ENCODE measurements at regions not wholly inside any gene's neighbourhood (a gene's known extent, or its start where the extent isn't known, plus 50 kb on each side); places are given as distances from the start of the nearest gene placed in this dataset.

DNA sequence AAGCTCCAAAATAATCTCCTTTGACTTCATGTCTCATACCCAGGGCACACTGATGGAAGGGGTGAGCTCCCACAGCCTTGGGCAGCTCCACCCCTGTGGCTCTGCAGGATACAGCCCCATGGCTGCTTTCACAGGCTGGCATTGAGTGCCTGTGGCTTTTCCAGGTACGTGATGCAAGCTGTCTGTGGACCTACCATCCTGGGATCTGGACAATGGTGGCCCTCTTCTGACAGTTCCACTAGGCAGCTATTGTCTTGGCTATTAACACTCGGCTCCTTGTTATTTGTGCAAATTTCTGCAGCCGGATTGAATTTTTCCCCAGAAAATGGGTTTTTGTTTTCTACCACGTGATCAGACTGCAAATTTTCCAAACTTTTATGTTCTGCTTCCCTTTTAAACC, 634.2 kb downstream of the TSN start:
- no peak overlapping the region for H3K27ac Mint-ChIP-seq (ENCODE audit: unreplicated experiment)
- POLR2A ChIA-PET: no interaction called here
- H3K4me1 Mint-ChIP-seq (ENCODE audit: low read depth, unreplicated experiment): no peaks in the 10 kb centered on the region
- intact Hi-C loops (cut with micrococcal nuclease; ENCODE audit: unreplicated experiment): no loop called here
- no peaks in the 10 kb centered on the region for H3K27me3 Mint-ChIP-seq (ENCODE audit: insufficient read depth, unreplicated experiment)
- TF ChIP-seq, protein P1, sequence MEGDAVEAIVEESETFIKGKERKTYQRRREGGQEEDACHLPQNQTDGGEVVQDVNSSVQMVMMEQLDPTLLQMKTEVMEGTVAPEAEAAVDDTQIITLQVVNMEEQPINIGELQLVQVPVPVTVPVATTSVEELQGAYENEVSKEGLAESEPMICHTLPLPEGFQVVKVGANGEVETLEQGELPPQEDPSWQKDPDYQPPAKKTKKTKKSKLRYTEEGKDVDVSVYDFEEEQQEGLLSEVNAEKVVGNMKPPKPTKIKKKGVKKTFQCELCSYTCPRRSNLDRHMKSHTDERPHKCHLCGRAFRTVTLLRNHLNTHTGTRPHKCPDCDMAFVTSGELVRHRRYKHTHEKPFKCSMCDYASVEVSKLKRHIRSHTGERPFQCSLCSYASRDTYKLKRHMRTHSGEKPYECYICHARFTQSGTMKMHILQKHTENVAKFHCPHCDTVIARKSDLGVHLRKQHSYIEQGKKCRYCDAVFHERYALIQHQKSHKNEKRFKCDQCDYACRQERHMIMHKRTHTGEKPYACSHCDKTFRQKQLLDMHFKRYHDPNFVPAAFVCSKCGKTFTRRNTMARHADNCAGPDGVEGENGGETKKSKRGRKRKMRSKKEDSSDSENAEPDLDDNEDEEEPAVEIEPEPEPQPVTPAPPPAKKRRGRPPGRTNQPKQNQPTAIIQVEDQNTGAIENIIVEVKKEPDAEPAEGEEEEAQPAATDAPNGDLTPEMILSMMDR (IDR thresholded peaks at IDR 0.05; ENCODE audit: insufficient read depth in 1 of 2, low read depth in 1 of 2, low read length in 1 of 2, severe bottlenecking in 1 of 2, unreplicated experiment in 1 of 2): no peak
- H3K4me3 Mint-ChIP-seq (ENCODE audit: unreplicated experiment): no peak overlapping the region
- DNase-seq: no peak
- CTCF ChIA-PET: no interaction called here
- Histone ChIP-seq H3K4me3 (ENCODE audit: low read depth, low read length) (no peak overlapping the region), H3K9me3 (peaks cover 13% of the 10 kb centered on the region; the same call in 1 of the 2 replicates), H3K36me3 (ENCODE audit: control insufficient read depth, insufficient read depth, low read length) (no peaks in the 10 kb centered on the region), H3K4me1 (no peaks in the 10 kb centered on the region), H3K27me3 (replicated peaks; ENCODE audit: control insufficient read depth, insufficient read depth, low read length) (no peaks in the 10 kb centered on the region)
- H3K36me3 Mint-ChIP-seq (ENCODE audit: insufficient read depth, unreplicated experiment): no peaks in the 10 kb centered on the region
- peaks cover 29% of the 10 kb centered on the region for H3K9me3 Mint-ChIP-seq (ENCODE audit: unreplicated experiment)
- no TSS peak for BruUV-seq (replicated peaks)

DNA sequence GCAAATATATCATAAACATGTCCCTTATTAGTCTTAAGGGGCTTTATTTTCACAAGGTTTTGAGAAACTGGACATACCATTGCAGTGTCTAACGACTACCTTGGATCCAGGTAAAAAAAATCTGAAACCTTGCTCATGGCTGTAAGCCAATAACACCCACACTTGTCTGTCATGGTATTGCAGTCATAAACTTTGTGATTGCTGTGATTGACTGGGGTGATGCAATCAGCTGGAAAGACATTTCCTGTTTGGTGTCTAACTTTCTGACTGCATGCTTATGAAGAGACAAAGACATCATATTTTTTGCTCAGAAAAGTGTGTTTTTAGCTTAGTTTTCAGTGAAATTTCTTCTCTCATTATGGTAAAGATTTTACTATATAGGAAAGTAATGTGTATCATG, 635.0 kb downstream of the TSN start:
- H3K27me3 ChIP-seq (replicated peaks; ENCODE audit: control insufficient read depth, insufficient read depth, low read length): no peaks in the 10 kb centered on the region
- H3K9me3 ChIP-seq: peaks cover 13% of the 10 kb centered on the region; the same call in 1 of the 2 replicates
- Mint-ChIP-seq H3K27me3 (ENCODE audit: insufficient read depth, unreplicated experiment) (no peaks in the 10 kb centered on the region), H3K36me3 (ENCODE audit: insufficient read depth, unreplicated experiment) (no peaks in the 10 kb centered on the region), H3K4me1 (ENCODE audit: low read depth, unreplicated experiment) (no peaks in the 10 kb centered on the region), H3K4me3 (ENCODE audit: unreplicated experiment) (no peak overlapping the region), H3K9me3 (ENCODE audit: unreplicated experiment) (peaks cover 29% of the 10 kb centered on the region), H3K27ac (ENCODE audit: unreplicated experiment) (no peak overlapping the region)
- ChIA-PET POLR2A (no interaction called here), CTCF (no interaction called here)
- no peaks in the 10 kb centered on the region for H3K4me1 ChIP-seq
- BruUV-seq (replicated peaks): no TSS peak
- TF ChIP-seq, protein P1 (IDR thresholded peaks at IDR 0.05; ENCODE audit: insufficient read depth in 1 of 2, low read depth in 1 of 2, low read length in 1 of 2, severe bottlenecking in 1 of 2, unreplicated experiment in 1 of 2): no peak
- H3K4me3 ChIP-seq (ENCODE audit: low read depth, low read length): no peak overlapping the region
- intact Hi-C loops (cut with micrococcal nuclease; ENCODE audit: unreplicated experiment): no loop called here
- no peaks in the 10 kb centered on the region for H3K36me3 ChIP-seq (ENCODE audit: control insufficient read depth, insufficient read depth, low read length)
- DNase-seq: peak in 1 of 2 experiments; percentile 19

DNA sequence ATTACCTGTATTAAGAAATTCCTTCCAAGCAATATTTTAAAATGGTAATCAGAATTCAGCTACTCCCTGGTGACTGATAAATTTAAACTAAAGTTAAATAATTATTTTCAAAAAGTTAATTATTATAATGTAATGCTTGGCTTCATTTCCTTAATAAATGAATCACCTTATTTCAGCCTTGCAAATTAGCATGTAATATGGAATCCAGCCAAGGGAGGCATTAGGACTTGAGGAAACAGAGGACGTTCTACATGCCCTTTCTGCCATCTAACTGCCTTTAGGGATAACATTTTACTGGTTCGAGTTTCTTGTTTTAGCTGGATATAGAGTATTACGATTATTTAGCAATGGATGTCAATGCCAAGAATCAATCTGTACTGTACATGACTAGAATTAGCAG, 636.3 kb downstream of the TSN start:
- intact Hi-C loops (cut with micrococcal nuclease; ENCODE audit: unreplicated experiment): no loop called here
- Mint-ChIP-seq H3K27me3 (ENCODE audit: insufficient read depth, unreplicated experiment) (no peaks in the 10 kb centered on the region), H3K36me3 (ENCODE audit: insufficient read depth, unreplicated experiment) (no peaks in the 10 kb centered on the region), H3K9me3 (ENCODE audit: unreplicated experiment) (peaks cover 29% of the 10 kb centered on the region), H3K4me1 (ENCODE audit: low read depth, unreplicated experiment) (no peaks in the 10 kb centered on the region), H3K27ac (ENCODE audit: unreplicated experiment) (no peak overlapping the region), H3K4me3 (ENCODE audit: unreplicated experiment) (no peak overlapping the region)
- Histone ChIP-seq H3K27me3 (replicated peaks; ENCODE audit: control insufficient read depth, insufficient read depth, low read length) (no peaks in the 10 kb centered on the region), H3K4me3 (ENCODE audit: low read depth, low read length) (no peak overlapping the region), H3K36me3 (ENCODE audit: control insufficient read depth, insufficient read depth, low read length) (no peaks in the 10 kb centered on the region), H3K9me3 (peaks cover 13% of the 10 kb centered on the region; the same call in 1 of the 2 replicates), H3K4me1 (no peaks in the 10 kb centered on the region)
- no peak for DNase-seq
- POLR2A ChIA-PET: no interaction called here
- CTCF ChIA-PET: no interaction called here
- BruUV-seq (replicated peaks): no TSS peak
- TF ChIP-seq, protein P1 (IDR thresholded peaks at IDR 0.05; ENCODE audit: insufficient read depth in 1 of 2, low read depth in 1 of 2, low read length in 1 of 2, severe bottlenecking in 1 of 2, unreplicated experiment in 1 of 2): no peak
